ENCODE measurements at regions not wholly inside any gene's neighbourhood (a gene's known extent, or its start where the extent isn't known, plus 50 kb on each side); places are given as distances from the start of the nearest gene placed in this dataset.

GRCh38 chr18:38087538-38087937 lies 521.9 kb upstream of the CELF4 start:
- H3F3A ChIP-seq (ENCODE audit: insufficient read depth, low read length): no peaks in the 10 kb centered on the region
- no peaks in the 10 kb centered on the region for H3K27me3 ChIP-seq (ENCODE audit: insufficient read depth, low read length)
- TF ChIP-seq CTCF (IDR thresholded peaks at IDR 0.05; ENCODE audit: low read length) (no peak), EZH2 (IDR thresholded peaks at IDR 0.05; ENCODE audit: borderline replicate concordance, low read length) (no peak)
- no peak overlapping the region for H3K4me3 ChIP-seq (ENCODE audit: low read depth, low read length, poor library complexity, severe bottlenecking)
- no peaks in the 10 kb centered on the region for H3K9me3 ChIP-seq (ENCODE audit: low read length)
- H3K27ac ChIP-seq (ENCODE audit: low read depth, low read length, poor library complexity, severe bottlenecking): no peak overlapping the region
- H3K9me2 ChIP-seq (ENCODE audit: low read depth, low read length): no peaks in the 10 kb centered on the region
- H3K79me2 ChIP-seq (ENCODE audit: insufficient read depth, low read length): no peaks in the 10 kb centered on the region
- no peak overlapping the region for H3K4me2 ChIP-seq (ENCODE audit: low read length)
- H3K4me1 ChIP-seq (ENCODE audit: insufficient read depth, low read length, severe bottlenecking): no peaks in the 10 kb centered on the region
- no peak overlapping the region for H2AFZ ChIP-seq (ENCODE audit: low read length)
- H3K9ac ChIP-seq (ENCODE audit: low read length): no peak overlapping the region
- no peaks in the 10 kb centered on the region for H4K20me1 ChIP-seq (ENCODE audit: insufficient read depth, low read length)
- no peaks in the 10 kb centered on the region for H3K36me3 ChIP-seq (ENCODE audit: insufficient read depth, low read length)

DNA sequence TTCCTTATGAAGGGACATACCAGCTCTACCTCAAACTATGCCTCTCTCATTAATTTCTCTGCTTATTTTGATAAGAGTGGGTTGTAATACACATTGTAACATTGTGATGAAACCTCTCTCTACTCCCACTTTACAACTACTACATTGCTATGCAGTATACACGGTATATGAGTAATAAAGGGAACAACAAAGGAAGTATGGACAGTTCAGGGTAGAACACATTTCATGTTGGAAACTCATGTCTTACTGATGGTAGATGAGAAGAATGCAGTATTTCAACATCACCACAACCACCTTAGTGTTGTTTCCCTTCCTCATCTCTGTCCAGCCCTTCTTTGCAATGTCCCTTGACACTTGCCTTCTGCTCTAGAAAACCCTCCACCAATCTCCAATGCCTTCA lies 515.9 kb upstream of the CELF4 start:
- no peaks in the 10 kb centered on the region for H3K27me3 ChIP-seq (ENCODE audit: insufficient read depth, low read length)
- TF ChIP-seq EZH2 (IDR thresholded peaks at IDR 0.05; ENCODE audit: borderline replicate concordance, low read length) (no peak), CTCF (IDR thresholded peaks at IDR 0.05; ENCODE audit: low read length) (no peak)
- H4K20me1 ChIP-seq (ENCODE audit: insufficient read depth, low read length): no peaks in the 10 kb centered on the region
- no peaks in the 10 kb centered on the region for H3K9me3 ChIP-seq (ENCODE audit: low read length)
- H3F3A ChIP-seq (ENCODE audit: insufficient read depth, low read length): no peaks in the 10 kb centered on the region
- no peaks in the 10 kb centered on the region for H3K4me1 ChIP-seq (ENCODE audit: insufficient read depth, low read length, severe bottlenecking)
- no peak overlapping the region for H2AFZ ChIP-seq (ENCODE audit: low read length)
- H3K4me2 ChIP-seq (ENCODE audit: low read length): no peak overlapping the region
- H3K27ac ChIP-seq (ENCODE audit: low read depth, low read length, poor library complexity, severe bottlenecking): no peak overlapping the region
- H3K9ac ChIP-seq (ENCODE audit: low read length): no peak overlapping the region
- no peaks in the 10 kb centered on the region for H3K79me2 ChIP-seq (ENCODE audit: insufficient read depth, low read length)
- no peak overlapping the region for H3K4me3 ChIP-seq (ENCODE audit: low read depth, low read length, poor library complexity, severe bottlenecking)
- no peaks in the 10 kb centered on the region for H3K36me3 ChIP-seq (ENCODE audit: insufficient read depth, low read length)
- H3K9me2 ChIP-seq (ENCODE audit: low read depth, low read length): no peaks in the 10 kb centered on the region

- no peak overlapping the region for H2AFZ ChIP-seq (ENCODE audit: low read length)
- H3K4me2 ChIP-seq (ENCODE audit: low read length): no peak overlapping the region
- no peaks in the 10 kb centered on the region for H3K9me3 ChIP-seq (ENCODE audit: low read length)
- no peaks in the 10 kb centered on the region for H3K27me3 ChIP-seq (ENCODE audit: insufficient read depth, low read length)
- no peak overlapping the region for H3K27ac ChIP-seq (ENCODE audit: low read depth, low read length, poor library complexity, severe bottlenecking)
- no peaks in the 10 kb centered on the region for H3F3A ChIP-seq (ENCODE audit: insufficient read depth, low read length)
- H3K36me3 ChIP-seq (ENCODE audit: insufficient read depth, low read length): no peaks in the 10 kb centered on the region
- no peak for TF ChIP-seq EZH2 (IDR thresholded peaks at IDR 0.05; ENCODE audit: borderline replicate concordance, low read length)
- TF ChIP-seq CTCF (IDR thresholded peaks at IDR 0.05; ENCODE audit: low read length): no peak
- H3K79me2 ChIP-seq (ENCODE audit: insufficient read depth, low read length): no peaks in the 10 kb centered on the region
- no peaks in the 10 kb centered on the region for H3K9me2 ChIP-seq (ENCODE audit: low read depth, low read length)
- H3K9ac ChIP-seq (ENCODE audit: low read length): no peak overlapping the region
- no peak overlapping the region for H3K4me3 ChIP-seq (ENCODE audit: low read depth, low read length, poor library complexity, severe bottlenecking)
- H3K4me1 ChIP-seq (ENCODE audit: insufficient read depth, low read length, severe bottlenecking): no peaks in the 10 kb centered on the region
- H4K20me1 ChIP-seq (ENCODE audit: insufficient read depth, low read length): no peaks in the 10 kb centered on the region
These were observed 511.6 kb upstream of the CELF4 start for GRCh38 chr18:38077229-38077628.
